ENCODE measurements at regions not wholly inside any gene's neighbourhood (a gene's known extent, or its start where the extent isn't known, plus 50 kb on each side); places are given as distances from the start of the nearest gene placed in this dataset.
"Not testable (repeated sequence)": the region's sequence is repeated elsewhere in the genome, so short reads cannot be mapped to it uniquely, and the experiment has no call there.

DNA sequence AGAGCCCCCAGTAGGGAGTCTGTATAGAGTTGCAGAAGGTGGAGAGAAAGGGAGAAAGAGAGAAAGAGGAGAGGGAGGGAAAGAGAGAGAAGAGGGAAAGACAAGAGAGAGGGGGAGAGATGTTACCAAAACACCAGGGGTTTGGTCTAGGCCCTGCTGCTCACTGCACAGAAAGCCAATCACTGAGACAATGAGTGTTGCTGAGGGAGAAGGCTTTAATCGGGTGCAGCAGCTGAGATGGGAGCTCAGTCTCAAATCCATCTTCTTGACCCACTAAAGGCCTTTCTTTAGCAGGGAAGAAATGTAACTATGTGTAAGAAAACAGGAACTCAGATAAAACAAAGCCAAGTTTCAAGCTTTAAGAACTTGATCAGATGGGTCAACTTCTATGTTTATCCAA, 198.2 kb upstream of the FOXK1 start:
- TF ChIP-seq POLR2AphosphoS5 (IDR thresholded peaks at IDR 0.05; ENCODE audit: low read depth) = no peak
- TF ChIP-seq, protein P1, sequence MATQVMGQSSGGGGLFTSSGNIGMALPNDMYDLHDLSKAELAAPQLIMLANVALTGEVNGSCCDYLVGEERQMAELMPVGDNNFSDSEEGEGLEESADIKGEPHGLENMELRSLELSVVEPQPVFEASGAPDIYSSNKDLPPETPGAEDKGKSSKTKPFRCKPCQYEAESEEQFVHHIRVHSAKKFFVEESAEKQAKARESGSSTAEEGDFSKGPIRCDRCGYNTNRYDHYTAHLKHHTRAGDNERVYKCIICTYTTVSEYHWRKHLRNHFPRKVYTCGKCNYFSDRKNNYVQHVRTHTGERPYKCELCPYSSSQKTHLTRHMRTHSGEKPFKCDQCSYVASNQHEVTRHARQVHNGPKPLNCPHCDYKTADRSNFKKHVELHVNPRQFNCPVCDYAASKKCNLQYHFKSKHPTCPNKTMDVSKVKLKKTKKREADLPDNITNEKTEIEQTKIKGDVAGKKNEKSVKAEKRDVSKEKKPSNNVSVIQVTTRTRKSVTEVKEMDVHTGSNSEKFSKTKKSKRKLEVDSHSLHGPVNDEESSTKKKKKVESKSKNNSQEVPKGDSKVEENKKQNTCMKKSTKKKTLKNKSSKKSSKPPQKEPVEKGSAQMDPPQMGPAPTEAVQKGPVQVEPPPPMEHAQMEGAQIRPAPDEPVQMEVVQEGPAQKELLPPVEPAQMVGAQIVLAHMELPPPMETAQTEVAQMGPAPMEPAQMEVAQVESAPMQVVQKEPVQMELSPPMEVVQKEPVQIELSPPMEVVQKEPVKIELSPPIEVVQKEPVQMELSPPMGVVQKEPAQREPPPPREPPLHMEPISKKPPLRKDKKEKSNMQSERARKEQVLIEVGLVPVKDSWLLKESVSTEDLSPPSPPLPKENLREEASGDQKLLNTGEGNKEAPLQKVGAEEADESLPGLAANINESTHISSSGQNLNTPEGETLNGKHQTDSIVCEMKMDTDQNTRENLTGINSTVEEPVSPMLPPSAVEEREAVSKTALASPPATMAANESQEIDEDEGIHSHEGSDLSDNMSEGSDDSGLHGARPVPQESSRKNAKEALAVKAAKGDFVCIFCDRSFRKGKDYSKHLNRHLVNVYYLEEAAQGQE (IDR thresholded peaks at IDR 0.05; ENCODE audit: insufficient replicate concordance, low read depth) = no peak
- TF ChIP-seq SPI1 (IDR thresholded peaks at IDR 0.05; ENCODE audit: borderline replicate concordance, low read depth) = no peak
- TF ChIP-seq CTCF (IDR thresholded peaks at IDR 0.05; ENCODE audit: insufficient read depth, low read length) = no peak
- TF ChIP-seq GABPA (IDR thresholded peaks at IDR 0.05; ENCODE audit: low read depth) = no peak
- no peaks in the 10 kb centered on the region for H3K27me3 ChIP-seq (ENCODE audit: insufficient read depth, poor library complexity, severe bottlenecking)
- no peak for DNase-seq (ENCODE audit: low read depth in 1 of 2, low spot score in 1 of 2)
- H3K4me3 ChIP-seq (replicated peaks; ENCODE audit: insufficient read depth, low read length) = no peak overlapping the region
- no peak overlapping the region for H3K27ac ChIP-seq (replicated peaks)

GRCh38 chr7:4484545-4484944, 197.6 kb upstream of the FOXK1 start:
- Histone ChIP-seq H3K27me3 (ENCODE audit: insufficient read depth, poor library complexity, severe bottlenecking) (no peaks in the 10 kb centered on the region), H3K27ac (replicated peaks) (no peak overlapping the region), H3K4me3 (replicated peaks; ENCODE audit: insufficient read depth, low read length) (no peak overlapping the region)
- DNase-seq (ENCODE audit: low read depth in 1 of 2, low spot score in 1 of 2) = no peak
- no peak for TF ChIP-seq GABPA (IDR thresholded peaks at IDR 0.05; ENCODE audit: low read depth)
- no peak for TF ChIP-seq SPI1 (IDR thresholded peaks at IDR 0.05; ENCODE audit: borderline replicate concordance, low read depth)
- TF ChIP-seq CTCF (IDR thresholded peaks at IDR 0.05; ENCODE audit: insufficient read depth, low read length) = no peak
- TF ChIP-seq POLR2AphosphoS5 (IDR thresholded peaks at IDR 0.05; ENCODE audit: low read depth) = no peak
- TF ChIP-seq, protein P1 (IDR thresholded peaks at IDR 0.05; ENCODE audit: insufficient replicate concordance, low read depth) = no peak

- no peaks in the 10 kb centered on the region for H3K27me3 ChIP-seq (ENCODE audit: insufficient read depth, poor library complexity, severe bottlenecking)
- H3K27ac ChIP-seq (replicated peaks) = no peak overlapping the region
- H3K4me3 ChIP-seq (replicated peaks; ENCODE audit: insufficient read depth, low read length) = no peak overlapping the region
- no peak for DNase-seq (ENCODE audit: low read depth in 1 of 2, low spot score in 1 of 2)
- no peak for TF ChIP-seq POLR2AphosphoS5 (IDR thresholded peaks at IDR 0.05; ENCODE audit: low read depth)
- TF ChIP-seq CTCF (IDR thresholded peaks at IDR 0.05; ENCODE audit: insufficient read depth, low read length) = no peak
- TF ChIP-seq, protein P1 (IDR thresholded peaks at IDR 0.05; ENCODE audit: insufficient replicate concordance, low read depth) = no peak
- no peak for TF ChIP-seq SPI1 (IDR thresholded peaks at IDR 0.05; ENCODE audit: borderline replicate concordance, low read depth)
- TF ChIP-seq GABPA (IDR thresholded peaks at IDR 0.05; ENCODE audit: low read depth) = no peak
Measured at GRCh38 chr7:4486907-4487306, 195.2 kb upstream of the FOXK1 start.

DNA sequence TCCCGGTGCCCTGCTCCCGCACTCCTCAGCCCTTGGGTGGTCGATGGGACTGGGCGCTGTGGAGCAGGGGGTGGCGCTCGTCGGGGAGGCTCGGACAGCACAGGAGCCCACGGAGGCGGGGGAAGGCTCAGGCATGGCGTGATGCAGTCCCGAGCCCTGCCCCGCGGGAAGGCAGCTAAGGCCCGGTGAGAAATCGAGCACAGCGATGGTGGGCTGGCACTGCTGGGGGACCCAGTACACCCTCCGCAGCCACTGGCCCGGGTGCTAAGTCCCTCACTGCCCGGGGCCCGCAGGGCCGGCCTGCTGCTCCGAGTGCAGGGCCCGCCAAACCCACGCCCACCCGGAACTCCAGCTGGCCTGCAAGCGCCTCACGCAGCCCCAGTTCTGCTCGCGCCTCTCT, 185.2 kb upstream of the FOXK1 start:
- H3K27ac ChIP-seq (replicated peaks); DNase-seq (ENCODE audit: low read depth in 1 of 2, low spot score in 1 of 2); H3K4me3 ChIP-seq (replicated peaks; ENCODE audit: insufficient read depth, low read length); H3K27me3 ChIP-seq (ENCODE audit: insufficient read depth, poor library complexity, severe bottlenecking): not testable (repeated sequence)
